Natural killer cell (primary cell): ENCODE measurements at regions not wholly inside any gene's neighbourhood (a gene's known extent, or its start where the extent isn't known, plus 50 kb on each side); places are given as distances from the start of the nearest gene placed in this dataset.

Source experiments
- ATAC-seq, 3 donors: fragments of 150-1000 bp in 2 of 3; fragments of 200-7000 bp in 1 of 3; cut with Tn5 transposase; 1 replicate in 1 of 3; 2 replicates in 2 of 3; pipeline ENCODE4 v1.10.0; 2021; ENCODE audit warnings: mild to moderate bottlenecking in 2 of 3, moderate library complexity in 2 of 3
- DNase-seq, 2 donors: peaks; one replicate each; pipeline versions ENCODE4 v3.0.0 to v3.0.0-alpha.2; 2013 to 2021; ENCODE audit warnings: mixed read lengths in 1 of 2
- H3K27ac ChIP-seq: one replicate; pipeline ENCODE4 v1.5.1; 2013; ENCODE audit warnings: mild to moderate bottlenecking, low read length
- H3K27me3 ChIP-seq: one replicate; pipeline ENCODE4 v1.6.1; 2013; ENCODE audit warnings: low read length; ENCODE audit not compliant: control insufficient read depth, insufficient read depth
- H3K36me3 ChIP-seq: one replicate; pipeline ENCODE4 v1.6.1; 2013; ENCODE audit warnings: low read length; ENCODE audit not compliant: control insufficient read depth, insufficient read depth
- H3K4me1 ChIP-seq: one replicate; pipeline ENCODE4 v1.6.1; 2013; ENCODE audit warnings: low read length; ENCODE audit not compliant: control insufficient read depth, insufficient read depth
- H3K4me3 ChIP-seq: one replicate; pipeline ENCODE4 v1.5.1; 2013; ENCODE audit warnings: low read length
- H3K9me3 ChIP-seq: one replicate; pipeline ENCODE4 v1.6.1; 2013; ENCODE audit warnings: low read length; ENCODE audit not compliant: control insufficient read depth, insufficient read depth
- H3K27ac Mint-ChIP-seq, 2 donors: one replicate each; pipeline ENCODE4 v1.8.0; 2022; ENCODE audit warnings: mild to moderate bottlenecking in 2 of 2, mixed read lengths in 2 of 2, moderate library complexity in 1 of 2
- H3K27me3 Mint-ChIP-seq, 2 donors: one replicate each; pipeline ENCODE4 v1.8.0; 2022; ENCODE audit warnings: low read depth in 2 of 2, mixed read lengths in 2 of 2
- H3K36me3 Mint-ChIP-seq: one replicate; pipeline ENCODE4 v1.8.0; 2022; ENCODE audit warnings: mixed read lengths
- H3K4me1 Mint-ChIP-seq, 2 donors: one replicate each; pipeline ENCODE4 v1.8.0; 2022; ENCODE audit warnings: mixed read lengths in 2 of 2
- H3K4me3 Mint-ChIP-seq: one replicate; pipeline ENCODE4 v1.8.0; 2022; ENCODE audit warnings: mild to moderate bottlenecking, moderate library complexity, mixed read lengths
- H3K9me3 Mint-ChIP-seq, 2 donors: one replicate each; pipeline ENCODE4 v1.8.0; 2022; ENCODE audit warnings: mixed read lengths in 2 of 2
- WGBS: methylation state at CpG from one replicate; pipeline ENCODE4 v1.1.7; 2013; ENCODE audit warnings: missing lambda C conversion rate; ENCODE audit not compliant: insufficient coverage; 5-methylcytosine and 5-hydroxymethylcytosine counted together
- intact Hi-C: fragments of 100-400 bp; cut with micrococcal nuclease; formaldehyde crosslinking; loops from one replicate; pipeline ENCODE4 v1.14.2; 2022
- TF ChIP-seq, protein P1 (sequence below): fragments of 200-600 bp; IDR thresholded peaks from one replicate; pipeline ENCODE4 v1.8.0; 2022; ENCODE audit warnings: antibody characterized with exemption

DNA sequence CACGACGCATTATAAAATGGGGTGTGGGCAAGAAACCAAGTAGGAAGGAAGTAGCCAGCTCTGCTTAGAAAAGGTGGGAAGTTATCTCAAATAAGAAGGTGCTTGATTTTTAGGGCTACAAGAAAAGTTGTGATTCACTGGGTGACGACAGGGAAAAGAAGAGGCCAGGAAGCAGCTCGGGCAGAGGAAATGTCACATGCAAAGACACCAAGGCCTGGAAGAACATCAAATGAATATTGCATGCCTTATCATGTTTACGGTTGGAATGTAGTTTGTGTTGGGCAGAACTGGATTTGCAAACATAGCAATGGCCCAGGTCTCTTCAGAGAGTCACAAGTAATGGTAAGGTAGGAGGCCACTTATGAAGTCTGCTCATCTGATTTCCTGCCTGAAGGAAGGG, 610.6 kb downstream of the IRS1 start:
- TF ChIP-seq, protein P1, sequence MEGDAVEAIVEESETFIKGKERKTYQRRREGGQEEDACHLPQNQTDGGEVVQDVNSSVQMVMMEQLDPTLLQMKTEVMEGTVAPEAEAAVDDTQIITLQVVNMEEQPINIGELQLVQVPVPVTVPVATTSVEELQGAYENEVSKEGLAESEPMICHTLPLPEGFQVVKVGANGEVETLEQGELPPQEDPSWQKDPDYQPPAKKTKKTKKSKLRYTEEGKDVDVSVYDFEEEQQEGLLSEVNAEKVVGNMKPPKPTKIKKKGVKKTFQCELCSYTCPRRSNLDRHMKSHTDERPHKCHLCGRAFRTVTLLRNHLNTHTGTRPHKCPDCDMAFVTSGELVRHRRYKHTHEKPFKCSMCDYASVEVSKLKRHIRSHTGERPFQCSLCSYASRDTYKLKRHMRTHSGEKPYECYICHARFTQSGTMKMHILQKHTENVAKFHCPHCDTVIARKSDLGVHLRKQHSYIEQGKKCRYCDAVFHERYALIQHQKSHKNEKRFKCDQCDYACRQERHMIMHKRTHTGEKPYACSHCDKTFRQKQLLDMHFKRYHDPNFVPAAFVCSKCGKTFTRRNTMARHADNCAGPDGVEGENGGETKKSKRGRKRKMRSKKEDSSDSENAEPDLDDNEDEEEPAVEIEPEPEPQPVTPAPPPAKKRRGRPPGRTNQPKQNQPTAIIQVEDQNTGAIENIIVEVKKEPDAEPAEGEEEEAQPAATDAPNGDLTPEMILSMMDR = no peak

DNA sequence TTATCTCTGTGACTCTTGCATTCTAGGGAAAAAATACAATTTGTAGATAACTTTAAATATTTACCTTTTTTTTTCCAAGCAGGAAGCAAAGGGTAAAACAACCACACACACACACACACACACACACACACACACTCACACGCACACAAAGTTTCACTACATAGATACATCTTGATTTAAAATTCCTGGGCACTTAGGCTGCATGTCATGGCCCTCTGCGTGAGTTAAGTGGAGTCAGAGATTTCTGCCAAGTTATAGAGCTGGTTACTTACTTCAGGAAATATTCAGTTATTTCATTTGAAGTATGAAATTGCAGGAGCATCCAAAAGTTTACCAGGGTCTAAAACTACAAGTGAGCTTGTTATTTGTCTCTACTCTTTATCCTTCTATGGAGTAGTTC, 612.0 kb downstream of the IRS1 start:
- intact Hi-C loops = no loop called here
- H3K27ac Mint-ChIP-seq = no peak overlapping the region
- peaks cover 10 to 14% of the 10 kb centered on the region in 2 donors for H3K9me3 Mint-ChIP-seq
- no peak for ATAC-seq
- no peaks in the 10 kb centered on the region for H3K36me3 ChIP-seq
- H3K4me3 ChIP-seq = no peak overlapping the region
- WGBS = 12% methylated on average over 2 of the region's 2 CpGs
- DNase-seq = no peak
- no peaks in the 10 kb centered on the region for H3K9me3 ChIP-seq
- no peaks in the 10 kb centered on the region for H3K36me3 Mint-ChIP-seq
- no peaks in the 10 kb centered on the region for H3K27me3 ChIP-seq
- no peak overlapping the region for H3K27ac ChIP-seq
- H3K4me1 Mint-ChIP-seq = no peaks in the 10 kb centered on the region
- no peak overlapping the region for H3K4me3 Mint-ChIP-seq
- TF ChIP-seq, protein P1 = no peak
- H3K27me3 Mint-ChIP-seq = no peaks in the 10 kb centered on the region
- no peaks in the 10 kb centered on the region for H3K4me1 ChIP-seq

More for the DNA sequence above, 610.6 kb downstream of the IRS1 start:
- Mint-ChIP-seq H3K4me3 (no peak overlapping the region), H3K36me3 (no peaks in the 10 kb centered on the region), H3K27ac (no peak overlapping the region), H3K4me1 (no peaks in the 10 kb centered on the region), H3K9me3 (peaks cover 6 to 11% of the 10 kb centered on the region in 2 donors), H3K27me3 (no peaks in the 10 kb centered on the region)
- H3K4me1 ChIP-seq = no peaks in the 10 kb centered on the region
- no peaks in the 10 kb centered on the region for H3K9me3 ChIP-seq
- DNase-seq (no peak), ATAC-seq (no peak)
- intact Hi-C loops = no loop called here
- H3K27ac ChIP-seq = no peak overlapping the region
- H3K4me3 ChIP-seq = no peak overlapping the region
- H3K36me3 ChIP-seq = no peaks in the 10 kb centered on the region
- no peaks in the 10 kb centered on the region for H3K27me3 ChIP-seq
- 75% methylated on average over 5 of the region's 5 CpGs for WGBS

DNA sequence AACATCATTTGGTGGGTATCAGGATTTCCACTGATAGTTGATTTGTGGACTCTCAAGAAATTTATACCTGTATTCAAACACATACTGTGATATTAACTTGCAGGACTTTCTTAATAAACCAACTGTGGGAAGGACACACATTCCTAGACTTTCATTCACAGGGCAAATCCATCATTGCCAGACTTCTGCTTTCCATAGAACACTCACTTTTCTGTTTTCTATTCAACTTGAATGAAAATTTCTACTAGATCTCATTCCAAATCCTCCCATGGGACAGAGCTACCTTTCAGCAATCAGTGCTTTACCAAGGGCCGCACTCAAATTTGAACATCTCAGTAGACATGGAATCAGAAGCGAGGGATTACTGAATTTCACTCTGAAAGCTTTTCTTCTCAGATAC, 612.5 kb downstream of the IRS1 start:
- Mint-ChIP-seq H3K27ac (no peak overlapping the region), H3K4me3 (no peak overlapping the region), H3K9me3 (peaks cover 11 to 12% of the 10 kb centered on the region in 2 donors), H3K4me1 (no peaks in the 10 kb centered on the region), H3K36me3 (no peaks in the 10 kb centered on the region), H3K27me3 (no peaks in the 10 kb centered on the region)
- no peaks in the 10 kb centered on the region for H3K27me3 ChIP-seq
- TF ChIP-seq, protein P1 = no peak
- no peak overlapping the region for H3K4me3 ChIP-seq
- H3K9me3 ChIP-seq = no peaks in the 10 kb centered on the region
- H3K36me3 ChIP-seq = no peaks in the 10 kb centered on the region
- ATAC-seq (no peak), DNase-seq (no peak)
- no peaks in the 10 kb centered on the region for H3K4me1 ChIP-seq
- no peak overlapping the region for H3K27ac ChIP-seq
- intact Hi-C loops = no loop called here
- WGBS = 64% methylated on average over 2 of the region's 2 CpGs

DNA sequence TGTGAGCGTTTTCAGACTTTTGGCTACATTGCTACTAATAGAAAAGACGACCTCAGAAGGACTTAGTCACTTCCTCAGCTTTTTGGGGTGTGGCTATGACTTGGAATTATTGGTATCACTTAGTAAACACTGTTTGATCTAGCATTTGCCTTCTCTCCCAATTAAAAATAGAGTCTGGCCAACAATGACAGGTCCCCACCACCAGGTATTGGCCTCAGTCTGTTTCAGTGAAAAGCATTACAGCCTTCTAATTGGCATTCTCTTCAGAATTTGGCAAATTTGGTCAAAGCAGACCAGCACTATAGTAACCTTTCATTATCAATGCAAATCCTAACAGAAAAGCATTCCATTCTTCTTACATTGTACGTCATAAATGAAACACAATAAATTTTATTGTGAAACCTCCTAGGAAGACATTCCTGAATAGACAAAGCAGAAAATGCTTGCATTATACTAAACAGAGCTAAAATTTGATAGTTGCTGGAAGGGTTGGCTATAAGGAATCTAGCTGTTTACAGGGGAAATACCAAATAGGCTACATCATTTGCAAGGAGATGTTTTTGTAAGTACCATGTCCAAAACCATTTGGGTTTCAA, 613.9 kb downstream of the IRS1 start:
- no peak overlapping the region for H3K4me3 Mint-ChIP-seq
- H3K27me3 ChIP-seq = no peaks in the 10 kb centered on the region
- no peaks in the 10 kb centered on the region for H3K4me1 ChIP-seq
- H3K27ac Mint-ChIP-seq = no peak overlapping the region
- H3K36me3 ChIP-seq = no peaks in the 10 kb centered on the region
- WGBS = 6% methylated on average over 2 of the region's 3 CpGs
- H3K27ac ChIP-seq = no peak overlapping the region
- H3K9me3 ChIP-seq = no peaks in the 10 kb centered on the region
- no peak for ATAC-seq
- H3K36me3 Mint-ChIP-seq = no peaks in the 10 kb centered on the region
- DNase-seq = no peak
- peaks cover 11 to 13% of the 10 kb centered on the region in 2 donors for H3K9me3 Mint-ChIP-seq
- H3K27me3 Mint-ChIP-seq = no peaks in the 10 kb centered on the region
- intact Hi-C loops = no loop called here
- no peak overlapping the region for H3K4me3 ChIP-seq
- TF ChIP-seq, protein P1 = no peak
- H3K4me1 Mint-ChIP-seq = no peaks in the 10 kb centered on the region
